Endodermal cell (in vitro differentiated cells): ENCODE measurements at regions not wholly inside any gene's neighbourhood (a gene's known extent, or its start where the extent isn't known, plus 50 kb on each side); places are given as distances from the start of the nearest gene placed in this dataset.
"Not testable (repeated sequence)": the region's sequence is repeated elsewhere in the genome, so short reads cannot be mapped to it uniquely, and the experiment has no call there.

ENCODE experiments used
- DNase-seq: peaks from one replicate; pipeline ENCODE4 v3.0.0-alpha.2; 2017
- H3K27ac ChIP-seq: 2 replicates; pipeline ENCODE4 v1.5.1; 2013; ENCODE audit warnings: mild to moderate bottlenecking, low read depth, low read length, moderate library complexity
- H3K27me3 ChIP-seq: 2 replicates; pipeline ENCODE4 v1.6.1; 2013; ENCODE audit warnings: mild to moderate bottlenecking, low read length, moderate library complexity; ENCODE audit not compliant: insufficient read depth, control insufficient read depth, poor library complexity, severe bottlenecking
- H3K36me3 ChIP-seq: 2 replicates; pipeline ENCODE4 v1.7.0; 2013; ENCODE audit warnings: mild to moderate bottlenecking, low read length, moderate library complexity; ENCODE audit not compliant: control insufficient read depth, insufficient read depth
- H3K4me1 ChIP-seq: one replicate; pipeline ENCODE4 v1.7.0; 2013; ENCODE audit warnings: low read length; ENCODE audit not compliant: control insufficient read depth, insufficient read depth
- H3K4me3 ChIP-seq: 2 replicates; pipeline ENCODE4 v1.5.1; 2013; ENCODE audit warnings: mild to moderate bottlenecking, low read length, moderate library complexity
- H3K9ac ChIP-seq: 2 replicates; pipeline ENCODE4 v1.6.1; 2013; ENCODE audit warnings: mild to moderate bottlenecking, low read length, moderate library complexity; ENCODE audit not compliant: poor library complexity, severe bottlenecking; ENCODE audit errors: extremely low read depth
- H3K9me3 ChIP-seq: 2 replicates; pipeline ENCODE4 v1.6.1; 2013; ENCODE audit warnings: mild to moderate bottlenecking, low read length, moderate library complexity; ENCODE audit not compliant: control insufficient read depth
- H3K27ac Mint-ChIP-seq: 2 replicates; pipeline ENCODE4 v1.8.0; 2020; ENCODE audit warnings: mixed read lengths
- H3K27me3 Mint-ChIP-seq: 2 replicates; pipeline ENCODE4 v1.8.0; 2021; ENCODE audit warnings: mild to moderate bottlenecking, mixed read lengths; ENCODE audit not compliant: insufficient read depth
- H3K36me3 Mint-ChIP-seq: 2 replicates; pipeline ENCODE4 v1.8.0; 2020; ENCODE audit warnings: low read depth, mixed read lengths
- H3K4me1 Mint-ChIP-seq: 2 replicates; pipeline ENCODE4 v1.8.0; 2020; ENCODE audit warnings: mixed read lengths
- H3K4me3 Mint-ChIP-seq: 2 replicates; pipeline ENCODE4 v1.8.0; 2020; ENCODE audit warnings: mild to moderate bottlenecking, moderate library complexity, mixed read lengths
- H3K9me3 Mint-ChIP-seq: 2 replicates; pipeline ENCODE4 v1.8.0; 2020; ENCODE audit warnings: mild to moderate bottlenecking, mixed read lengths
- CTCF ChIP-seq: fragments of 200-600 bp; sonication (generic); conservative IDR thresholded peaks from 2 replicates; pipeline ENCODE4 v1.5.0; 2021; ENCODE audit warnings: antibody characterized with exemption, mild to moderate bottlenecking
- WGBS, 2 experiments: methylation state at CpG; one replicate each; pipeline versions ENCODE4 v1.1.5 to v1.1.7; 2013; ENCODE audit warnings: missing lambda C conversion rate in 2 of 2, mixed read lengths in 1 of 2; ENCODE audit not compliant: insufficient coverage in 1 of 2, insufficient read length in 1 of 2; 5-methylcytosine and 5-hydroxymethylcytosine counted together

- not testable (repeated sequence) for H3K36me3 Mint-ChIP-seq, H3K9ac ChIP-seq, H3K4me3 Mint-ChIP-seq, H3K4me3 ChIP-seq, H3K27ac ChIP-seq, H3K4me1 Mint-ChIP-seq, H3K27ac Mint-ChIP-seq, H3K4me1 ChIP-seq, H3K36me3 ChIP-seq, H3K9me3 ChIP-seq, H3K9me3 Mint-ChIP-seq
- peaks cover 35% of the 10 kb centered on the region for H3K27me3 Mint-ChIP-seq
- 23% methylated on average over 4 of the region's 5 CpGs; no CpG with 5 or more reads in 1 of the 2 experiments for WGBS, 2 experiments
- peaks cover 42% of the 10 kb centered on the region for H3K27me3 ChIP-seq
- DNase-seq: peak; percentile 88
- TF ChIP-seq CTCF: peak; percentile 71
Measured at GRCh38 chr7:39984-40740, 152.2 kb upstream of the FAM20C start.

GRCh38 chr7:40799-41750, 151.3 kb upstream of the FAM20C start:
- H3K4me3 Mint-ChIP-seq: no peak overlapping the region
- H3K27me3 ChIP-seq: peaks cover 51% of the 10 kb centered on the region
- peaks cover 45% of the 10 kb centered on the region for H3K27me3 Mint-ChIP-seq
- no peaks in the 10 kb centered on the region for H3K36me3 ChIP-seq
- H3K27ac Mint-ChIP-seq: no peak overlapping the region
- H3K9me3 Mint-ChIP-seq: no peaks in the 10 kb centered on the region
- no peak overlapping the region for H3K4me3 ChIP-seq
- H3K4me1 ChIP-seq: peaks cover 6% of the 10 kb centered on the region
- no peaks in the 10 kb centered on the region for H3K36me3 Mint-ChIP-seq
- 87 to 88% methylated on average over 10 to 16 of the region's 16 CpGs for WGBS, 2 experiments
- TF ChIP-seq CTCF: no peak
- H3K9ac ChIP-seq: no peak overlapping the region
- peak; percentile 38 for DNase-seq
- H3K9me3 ChIP-seq: no peaks in the 10 kb centered on the region
- H3K4me1 Mint-ChIP-seq: peaks cover 5% of the 10 kb centered on the region
- no peak overlapping the region for H3K27ac ChIP-seq

- Histone ChIP-seq H3K9me3 (no peaks in the 10 kb centered on the region), H3K4me1 (peaks cover 6% of the 10 kb centered on the region), H3K4me3 (no peak overlapping the region), H3K36me3 (no peaks in the 10 kb centered on the region), H3K27ac (no peak overlapping the region), H3K9ac (no peak overlapping the region), H3K27me3 (peaks cover 58% of the 10 kb centered on the region)
- Mint-ChIP-seq H3K27ac (no peak overlapping the region), H3K4me3 (no peak overlapping the region), H3K27me3 (peaks cover 53% of the 10 kb centered on the region), H3K9me3 (no peaks in the 10 kb centered on the region), H3K4me1 (peaks cover 5% of the 10 kb centered on the region), H3K36me3 (no peaks in the 10 kb centered on the region)
- peak; percentile 24 for DNase-seq
- WGBS, 2 experiments: 92 to 93% methylated on average over 7 to 10 of the region's 10 CpGs
- no peak for TF ChIP-seq CTCF
Measured at GRCh38 chr7:41917-42565, 150.3 kb upstream of the FAM20C start.
